ENCODE measurements at regions not wholly inside any gene's neighbourhood (a gene's known extent, or its start where the extent isn't known, plus 50 kb on each side); places are given as distances from the start of the nearest gene placed in this dataset.
"Not testable (repeated sequence)": the region's sequence is repeated elsewhere in the genome, so short reads cannot be mapped to it uniquely, and the experiment has no call there.

DNA sequence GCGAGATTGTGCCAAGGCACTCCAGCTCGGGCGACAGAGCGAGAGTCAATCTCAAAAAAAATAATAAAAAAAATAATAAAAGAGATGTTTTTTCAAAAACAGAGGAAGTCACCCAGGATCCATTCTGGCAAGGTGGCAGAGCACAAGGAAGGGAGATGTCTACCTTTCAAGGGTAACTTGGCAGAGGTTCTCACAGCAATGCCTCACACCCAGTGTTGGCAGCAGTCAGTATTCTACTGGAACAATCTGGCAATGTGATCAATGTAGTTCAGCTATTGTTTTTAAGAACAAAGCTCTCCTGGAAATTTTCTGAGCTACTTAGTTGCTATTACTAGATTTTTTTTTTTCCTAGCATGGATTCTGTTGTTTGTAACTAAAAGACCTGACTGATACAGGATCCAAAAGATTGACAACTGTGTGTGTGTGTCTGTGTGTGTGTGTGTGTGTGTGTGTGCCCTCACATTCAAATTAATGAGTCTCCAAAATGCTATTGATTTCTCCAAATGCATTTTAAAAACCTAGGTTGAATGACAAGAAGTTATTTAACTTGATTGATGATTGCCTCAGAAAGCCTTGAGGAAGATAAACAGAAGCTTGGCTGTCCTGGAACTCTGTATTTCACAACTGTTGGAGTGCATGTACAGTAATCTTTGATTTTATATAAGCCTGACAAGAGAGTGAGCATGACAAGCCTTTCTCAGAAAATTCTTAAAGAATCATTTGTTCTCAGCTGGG lies 114.1 kb upstream of the RREB1 start:
- no peak for DNase-seq

DNA sequence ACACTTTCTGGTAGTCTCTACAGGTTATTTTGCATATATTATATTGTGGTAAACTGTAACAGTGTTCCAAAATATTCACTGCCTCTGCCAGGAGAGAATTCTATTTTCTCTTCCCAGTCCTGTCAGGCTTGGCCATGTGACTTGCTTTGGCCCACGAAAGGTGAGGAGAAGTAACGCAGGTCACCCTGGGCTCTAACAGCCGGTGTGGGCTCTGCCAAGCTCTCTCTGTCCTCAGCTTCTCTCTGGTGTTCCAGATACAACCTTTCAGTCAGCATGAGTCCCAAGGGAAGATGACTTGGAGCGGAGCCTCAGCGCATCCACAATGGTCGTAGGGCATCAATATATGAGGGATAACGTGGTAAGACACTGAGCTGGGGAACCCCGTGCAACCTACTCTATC lies 113.0 kb upstream of the RREB1 start:
- DNase-seq: no peak

DNA sequence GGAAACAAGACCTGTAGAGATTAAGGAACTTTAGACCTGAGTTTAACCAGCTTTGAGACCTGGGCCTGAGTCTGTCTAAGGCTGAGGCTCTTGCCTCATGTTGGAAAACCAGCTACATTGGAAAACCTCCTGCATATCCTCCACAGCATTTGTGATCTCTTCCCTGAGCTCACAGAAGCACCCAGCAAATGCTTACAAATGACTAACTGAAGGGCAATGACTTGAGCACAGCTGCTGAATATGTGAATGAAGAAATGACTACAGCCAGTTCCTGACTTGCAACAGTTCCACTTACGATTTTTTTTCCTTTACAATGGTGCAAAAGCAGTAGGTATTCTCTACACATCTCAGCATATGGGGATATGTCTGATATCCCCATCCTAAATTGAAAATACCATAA lies 112.4 kb upstream of the RREB1 start:
- no peak for DNase-seq

DNA sequence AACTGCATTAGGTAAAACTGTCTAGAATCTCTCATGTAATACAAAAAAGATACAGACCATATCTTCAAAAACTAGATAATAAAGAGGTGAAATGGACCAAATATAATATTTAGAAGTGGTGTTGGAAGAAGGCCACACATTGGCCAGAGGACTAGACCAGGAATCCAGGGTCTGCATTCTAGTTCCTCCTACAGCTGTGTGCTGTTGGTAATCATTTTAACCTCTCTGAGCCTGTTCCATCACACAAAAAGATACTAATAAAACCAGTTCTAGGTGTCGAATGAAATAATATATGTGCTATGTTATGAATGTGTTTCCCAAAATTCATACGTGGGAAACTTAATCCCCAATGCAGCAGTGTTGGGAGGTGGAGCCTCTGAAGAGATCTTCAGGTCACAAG lies 111.6 kb upstream of the RREB1 start:
- no peak for DNase-seq

DNA sequence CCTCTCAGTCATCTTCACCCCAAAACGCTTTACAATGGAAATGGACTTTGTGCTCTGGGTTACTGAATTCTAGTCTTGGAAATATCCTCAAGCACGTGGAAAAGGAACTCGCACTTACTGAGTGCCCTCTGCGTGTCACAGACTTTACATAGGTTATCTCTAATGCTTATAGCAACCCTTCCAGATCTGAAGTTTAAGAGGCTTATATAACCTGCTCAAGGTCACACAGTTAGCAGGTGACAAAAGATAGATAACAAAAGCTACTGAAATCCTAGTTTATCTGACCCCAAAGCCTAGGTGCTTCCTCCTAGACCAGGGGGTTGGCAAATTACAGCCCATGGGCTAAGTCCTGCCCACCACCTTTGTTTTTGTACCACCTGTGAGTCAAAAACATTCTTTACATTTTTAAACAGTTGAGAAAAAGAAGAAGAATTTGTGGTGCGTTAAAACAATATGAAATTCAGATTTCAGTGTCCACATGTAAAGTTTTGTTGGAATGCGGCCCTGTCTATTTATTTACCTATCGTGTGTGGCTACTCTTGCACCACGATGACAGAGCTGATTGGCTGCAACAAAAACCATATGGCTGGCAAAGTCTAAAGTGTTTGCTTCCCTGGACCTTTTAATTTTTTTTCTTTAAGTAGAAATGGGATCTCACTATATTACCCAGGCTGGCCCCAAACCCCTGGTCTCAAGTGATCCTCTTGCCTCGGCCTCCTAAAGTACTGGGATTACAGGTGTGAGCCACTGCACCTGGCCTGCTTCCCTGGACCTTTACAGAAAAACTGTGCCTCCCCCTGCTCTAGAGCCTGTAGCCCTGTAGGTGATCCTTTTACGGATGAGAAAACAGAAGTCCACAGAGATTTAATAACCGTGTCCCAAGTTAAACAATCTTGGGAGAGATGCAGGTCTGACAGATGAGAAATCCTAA lies 110.2 kb upstream of the RREB1 start:
- no peak for DNase-seq

- no peak for DNase-seq
Observed at GRCh38 chr6:6998194-6998569, 109.6 kb upstream of the RREB1 start.

- no peak for DNase-seq
Observed at GRCh38 chr6:7000825-7001777, 106.7 kb upstream of the RREB1 start.

DNA sequence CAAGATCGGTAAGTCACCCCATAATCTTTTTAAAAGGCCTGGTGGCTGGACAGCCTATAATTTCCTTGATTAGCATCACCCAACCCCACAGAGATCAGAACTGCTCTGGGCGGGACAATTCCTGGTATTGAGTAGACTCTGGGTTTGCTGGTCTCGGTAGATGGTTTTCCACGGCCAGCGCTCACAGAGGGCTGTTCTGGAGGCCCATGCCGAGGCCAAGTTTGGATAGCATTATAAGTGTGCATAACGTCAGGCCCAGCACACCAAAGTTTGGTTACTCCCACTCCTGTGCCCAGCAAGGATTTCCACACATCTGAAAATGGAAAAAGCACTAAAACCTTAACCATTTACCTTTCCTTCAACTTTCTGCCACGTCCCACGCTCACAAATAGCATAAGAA lies 104.7 kb upstream of the RREB1 start:
- no peak for DNase-seq

- no peak for DNase-seq
Observed at GRCh38 chr6:7004581-7005297, 103.0 kb upstream of the RREB1 start.

DNA sequence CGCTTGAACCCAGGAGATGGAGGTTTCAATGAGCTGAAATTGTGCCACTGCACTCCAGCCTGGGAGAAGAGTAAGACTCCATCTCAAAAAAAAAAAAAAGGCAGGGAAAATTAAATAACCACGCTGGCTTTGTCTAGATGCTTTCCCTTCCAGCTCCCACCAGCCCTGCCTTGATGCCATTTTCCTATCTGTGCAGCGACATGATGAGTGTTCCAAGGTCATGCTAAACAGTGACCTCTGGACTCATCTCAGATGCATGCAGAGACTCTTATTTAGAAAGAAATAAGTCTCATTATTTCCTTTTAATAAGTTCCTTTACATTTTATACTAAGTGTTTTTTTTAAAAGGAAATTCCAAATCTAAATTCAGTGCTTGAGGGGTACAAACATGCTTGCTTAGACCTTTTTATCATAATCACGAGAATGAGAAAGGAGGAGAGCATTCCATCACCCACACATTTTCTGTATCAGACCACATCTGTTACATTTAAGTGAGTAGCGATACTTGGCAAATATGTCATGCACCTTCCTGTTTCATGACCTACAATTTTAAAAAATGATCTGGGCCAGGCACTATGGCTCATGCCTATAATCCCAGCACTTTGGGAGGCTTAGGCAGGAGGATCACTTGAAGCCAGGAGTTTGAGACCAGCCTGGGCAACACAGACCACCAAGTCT lies 101.1 kb upstream of the RREB1 start:
- no peak for DNase-seq

GRCh38 chr6:7008451-7008988 lies 99.2 kb upstream of the RREB1 start:
- no peak for DNase-seq

- DNase-seq: no peak
Observed at GRCh38 chr6:7016226-7016625, 91.5 kb upstream of the RREB1 start.

- DNase-seq: no peak
Observed at GRCh38 chr6:7021301-7021700, 86.5 kb upstream of the RREB1 start.

- DNase-seq: no peak
Observed at GRCh38 chr6:7025861-7026260, 81.9 kb upstream of the RREB1 start.

GRCh38 chr6:7028963-7029362 lies 78.8 kb upstream of the RREB1 start:
- DNase-seq: not testable (repeated sequence)

DNA sequence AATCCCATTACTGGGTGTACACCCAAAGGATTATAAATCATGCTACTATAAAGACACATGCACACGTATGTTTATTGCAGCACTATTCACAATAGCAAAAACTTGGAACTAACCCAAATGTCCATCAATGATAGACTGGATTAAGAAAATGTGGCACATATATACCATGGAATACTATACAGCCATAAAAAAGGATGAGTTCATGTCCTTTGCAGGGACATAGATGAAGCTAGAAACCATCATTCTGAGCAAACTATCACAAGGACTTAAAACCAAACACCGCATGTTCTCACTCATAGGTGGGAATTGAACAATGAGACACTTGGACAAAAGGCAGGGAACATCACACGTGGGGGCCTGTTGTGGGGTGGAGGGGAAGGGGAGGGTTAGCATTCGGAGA lies 76.8 kb upstream of the RREB1 start:
- not testable (repeated sequence) for DNase-seq

- DNase-seq: no peak
Observed at GRCh38 chr6:7033202-7033601, 74.6 kb upstream of the RREB1 start.

- DNase-seq: no peak
Observed at GRCh38 chr6:7034055-7034454, 73.7 kb upstream of the RREB1 start.

DNA sequence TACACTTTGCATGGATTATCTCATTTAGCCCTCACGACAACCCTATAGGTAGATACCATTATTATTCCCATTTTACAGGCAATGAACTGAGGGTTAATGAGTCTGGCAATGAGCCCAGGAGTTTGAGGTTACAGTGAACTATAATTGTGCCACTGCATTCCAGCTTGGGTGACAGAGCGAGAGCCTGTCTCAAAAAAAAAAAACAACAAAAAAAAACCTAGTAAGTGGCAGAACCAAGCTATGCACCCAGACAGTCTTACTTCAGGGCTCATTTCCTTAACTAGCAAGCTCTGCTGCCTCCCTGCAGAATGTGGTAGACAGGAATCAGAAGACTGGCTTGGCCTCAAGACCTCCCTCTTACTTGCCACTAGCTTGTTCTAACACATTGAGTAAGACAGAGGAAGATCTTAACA lies 71.9 kb upstream of the RREB1 start:
- DNase-seq: no peak

GRCh38 chr6:7041511-7042026 lies 66.2 kb upstream of the RREB1 start:
- no peak for DNase-seq

DNA sequence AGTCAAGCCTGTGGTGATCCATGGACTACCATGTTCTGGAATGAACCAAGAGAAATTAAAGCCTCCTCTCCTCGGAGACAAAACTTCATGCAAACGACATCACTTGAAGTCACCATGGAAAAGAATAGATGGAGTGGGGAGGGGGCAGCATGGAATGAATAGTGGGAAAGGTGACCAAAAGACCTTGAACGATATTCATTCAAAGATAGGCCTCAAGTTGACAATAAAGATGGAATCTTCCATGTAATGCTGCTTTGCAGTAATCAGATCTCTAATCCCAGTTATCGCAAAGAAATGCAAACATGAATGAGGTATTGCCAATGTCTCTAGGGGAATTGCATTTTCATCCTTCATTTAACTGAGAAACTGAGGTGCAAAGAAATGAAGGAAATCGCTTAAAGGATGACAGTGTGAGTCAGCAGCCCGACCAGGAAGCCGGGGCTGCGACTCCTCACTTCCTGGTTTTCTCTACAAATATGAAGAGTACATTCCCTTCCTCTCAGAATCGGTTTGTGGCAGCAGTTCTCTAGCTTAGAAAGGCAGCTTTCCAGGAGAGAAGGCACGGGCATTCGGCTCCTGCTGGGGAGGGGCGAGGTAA lies 65.6 kb upstream of the RREB1 start:
- no peak for DNase-seq
